ENCODE measurements at regions not wholly inside any gene's neighbourhood (a gene's known extent, or its start where the extent isn't known, plus 50 kb on each side); places are given as distances from the start of the nearest gene placed in this dataset.
"Not testable (repeated sequence)": the region's sequence is repeated elsewhere in the genome, so short reads cannot be mapped to it uniquely, and the experiment has no call there.

DNA sequence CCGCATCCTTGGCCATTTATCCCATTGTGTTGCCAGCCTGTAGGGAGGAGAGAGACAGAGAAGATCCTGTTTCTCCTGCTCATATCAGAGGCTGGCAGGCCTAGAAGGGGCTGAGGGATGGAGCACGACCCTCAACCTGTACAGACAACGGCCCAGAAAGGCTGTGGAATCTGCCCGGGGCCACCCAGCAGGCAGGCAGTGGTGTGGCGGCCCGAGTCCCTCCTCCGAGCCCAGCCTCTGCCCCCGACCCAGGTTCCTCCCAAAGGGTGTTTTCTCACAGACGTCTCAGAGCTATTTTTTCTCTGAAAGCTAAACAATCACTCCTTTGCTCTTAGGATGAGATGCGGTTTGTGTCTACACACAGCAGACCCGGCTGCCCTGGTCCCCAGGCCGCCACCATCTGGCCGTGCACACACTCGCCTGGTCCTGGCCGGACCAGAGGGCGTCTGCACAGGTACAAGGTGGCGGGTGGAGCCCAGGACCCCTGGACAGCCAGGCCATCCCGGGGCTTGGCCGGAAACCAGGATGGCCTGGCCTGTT is 69.3 kb downstream of the FOXL3 start:
- DNase-seq (peak in 2 of 3 donors; percentile 10 to 31), ATAC-seq (no peak)
- intact Hi-C loops (cut with DNase I, micrococcal nuclease): no loop called here
- TF ChIP-seq, protein P1, sequence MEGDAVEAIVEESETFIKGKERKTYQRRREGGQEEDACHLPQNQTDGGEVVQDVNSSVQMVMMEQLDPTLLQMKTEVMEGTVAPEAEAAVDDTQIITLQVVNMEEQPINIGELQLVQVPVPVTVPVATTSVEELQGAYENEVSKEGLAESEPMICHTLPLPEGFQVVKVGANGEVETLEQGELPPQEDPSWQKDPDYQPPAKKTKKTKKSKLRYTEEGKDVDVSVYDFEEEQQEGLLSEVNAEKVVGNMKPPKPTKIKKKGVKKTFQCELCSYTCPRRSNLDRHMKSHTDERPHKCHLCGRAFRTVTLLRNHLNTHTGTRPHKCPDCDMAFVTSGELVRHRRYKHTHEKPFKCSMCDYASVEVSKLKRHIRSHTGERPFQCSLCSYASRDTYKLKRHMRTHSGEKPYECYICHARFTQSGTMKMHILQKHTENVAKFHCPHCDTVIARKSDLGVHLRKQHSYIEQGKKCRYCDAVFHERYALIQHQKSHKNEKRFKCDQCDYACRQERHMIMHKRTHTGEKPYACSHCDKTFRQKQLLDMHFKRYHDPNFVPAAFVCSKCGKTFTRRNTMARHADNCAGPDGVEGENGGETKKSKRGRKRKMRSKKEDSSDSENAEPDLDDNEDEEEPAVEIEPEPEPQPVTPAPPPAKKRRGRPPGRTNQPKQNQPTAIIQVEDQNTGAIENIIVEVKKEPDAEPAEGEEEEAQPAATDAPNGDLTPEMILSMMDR (IDR thresholded peaks at IDR 0.05): no peak
- H3K4me1 ChIP-seq (ENCODE audit: low read depth): peaks cover 8% of the 10 kb centered on the region
- no peaks in the 10 kb centered on the region for H3K9me3 ChIP-seq
- no peaks in the 10 kb centered on the region for H3K36me3 ChIP-seq (ENCODE audit: low read depth)
- no peak overlapping the region for H3K4me3 ChIP-seq

DNA sequence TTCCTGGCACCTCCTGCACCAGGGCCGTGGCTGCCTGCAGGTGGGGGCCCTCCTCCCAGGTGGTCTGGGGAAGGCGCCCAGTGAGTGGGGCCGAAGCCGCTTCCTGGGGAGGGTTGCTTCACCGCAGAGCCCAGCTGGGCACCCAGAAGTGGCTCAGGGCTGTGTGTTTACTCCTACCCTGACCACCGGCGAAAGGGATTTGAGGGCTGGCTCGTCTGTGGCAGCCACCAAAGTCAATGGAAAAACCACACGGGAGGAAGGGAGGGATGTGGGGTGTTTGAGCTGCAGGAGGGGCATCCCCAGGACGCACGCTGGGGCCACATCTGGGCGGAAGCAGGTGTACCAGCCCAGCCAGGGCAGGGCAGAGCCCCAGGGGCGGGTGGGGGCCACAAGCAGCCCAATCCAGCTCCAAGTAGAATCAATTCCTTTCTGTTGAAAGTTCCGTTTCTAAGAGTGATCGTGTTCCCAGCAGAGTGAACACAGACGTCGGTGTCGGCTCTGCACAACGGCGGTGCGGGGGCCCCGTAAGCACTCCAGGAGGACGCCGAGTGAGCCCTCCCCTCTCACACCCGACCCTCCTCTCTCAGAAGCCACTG is 69.9 kb downstream of the FOXL3 start:
- no peaks in the 10 kb centered on the region for H3K9me3 ChIP-seq
- DNase-seq (peak in 2 of 3 donors; percentile 15 to 37), ATAC-seq (no peak)
- TF ChIP-seq, protein P1 (IDR thresholded peaks at IDR 0.05): no peak
- no peaks in the 10 kb centered on the region for H3K36me3 ChIP-seq (ENCODE audit: low read depth)
- no peak overlapping the region for H3K4me3 ChIP-seq
- H3K4me1 ChIP-seq (ENCODE audit: low read depth): peaks cover 8% of the 10 kb centered on the region
- intact Hi-C loops (cut with DNase I, micrococcal nuclease): no loop called here

DNA sequence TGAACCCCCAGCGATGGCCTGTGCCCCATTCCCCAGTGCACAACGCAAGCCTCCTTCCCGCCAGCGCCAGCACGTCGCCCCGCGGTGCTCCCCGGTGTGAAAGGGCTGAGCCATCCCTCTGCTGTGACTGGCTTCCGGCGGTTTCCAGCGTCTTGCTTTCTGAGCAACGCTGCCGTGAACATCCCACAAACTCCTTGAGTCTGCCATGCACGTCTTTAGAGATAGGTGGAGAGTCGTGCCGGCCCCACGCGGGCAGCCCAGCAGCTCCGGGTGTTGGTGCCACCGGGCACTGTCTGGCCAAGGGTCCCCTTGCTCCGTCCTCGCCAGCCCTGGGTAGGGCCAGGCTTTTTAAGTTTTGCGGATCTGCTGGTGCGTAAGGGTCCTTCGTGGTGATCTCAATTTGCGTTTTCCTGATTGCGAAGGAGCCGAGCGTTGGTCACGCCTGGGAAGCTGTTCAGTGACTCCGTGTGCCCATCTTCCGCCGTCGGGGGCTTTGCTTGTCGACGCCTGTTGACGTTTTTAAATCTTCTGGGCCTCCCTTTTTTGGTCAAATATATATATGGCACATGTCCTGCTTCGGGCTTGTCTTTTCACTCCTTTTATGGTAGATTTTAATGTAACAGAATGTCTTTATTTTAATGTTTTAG is 70.6 kb downstream of the FOXL3 start:
- TF ChIP-seq, protein P1 (IDR thresholded peaks at IDR 0.05): no peak
- ATAC-seq: no peak
- DNase-seq: peak in 2 of 3 donors; percentile 27 to 45

DNA sequence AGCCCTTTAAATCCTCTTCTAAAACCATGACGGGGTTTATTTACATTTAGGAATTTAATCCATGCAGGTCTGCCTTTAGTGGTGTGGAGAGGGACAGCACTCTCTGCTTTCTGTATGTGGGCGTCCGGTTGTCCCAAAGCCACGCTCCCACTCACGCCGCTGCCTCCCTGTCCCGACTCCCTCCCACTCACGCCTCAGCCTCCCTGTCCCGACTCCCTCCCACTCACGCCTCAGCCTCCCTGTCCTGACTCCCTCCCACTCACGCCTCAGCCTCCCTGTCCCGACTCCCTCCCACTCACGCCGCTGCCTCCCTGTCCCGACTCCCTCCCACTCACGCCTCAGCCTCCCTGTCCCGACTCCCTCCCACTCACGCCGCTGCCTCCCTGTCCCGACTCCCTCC is 71.2 kb downstream of the FOXL3 start:
- DNase-seq: peak in 2 of 3 donors; percentile 36 to 39
- H3K4me1 ChIP-seq (ENCODE audit: low read depth); ATAC-seq; H3K4me3 ChIP-seq; intact Hi-C loops (cut with DNase I, micrococcal nuclease); H3K9me3 ChIP-seq; H3K36me3 ChIP-seq (ENCODE audit: low read depth): not testable (repeated sequence)

More for the DNA sequence above, 70.6 kb downstream of the FOXL3 start:
- Histone ChIP-seq H3K4me1 (ENCODE audit: low read depth) (peaks cover 8% of the 10 kb centered on the region), H3K4me3 (no peak overlapping the region), H3K36me3 (ENCODE audit: low read depth) (no peaks in the 10 kb centered on the region), H3K9me3 (no peaks in the 10 kb centered on the region)
- intact Hi-C loops (cut with DNase I, micrococcal nuclease): no loop called here

DNA sequence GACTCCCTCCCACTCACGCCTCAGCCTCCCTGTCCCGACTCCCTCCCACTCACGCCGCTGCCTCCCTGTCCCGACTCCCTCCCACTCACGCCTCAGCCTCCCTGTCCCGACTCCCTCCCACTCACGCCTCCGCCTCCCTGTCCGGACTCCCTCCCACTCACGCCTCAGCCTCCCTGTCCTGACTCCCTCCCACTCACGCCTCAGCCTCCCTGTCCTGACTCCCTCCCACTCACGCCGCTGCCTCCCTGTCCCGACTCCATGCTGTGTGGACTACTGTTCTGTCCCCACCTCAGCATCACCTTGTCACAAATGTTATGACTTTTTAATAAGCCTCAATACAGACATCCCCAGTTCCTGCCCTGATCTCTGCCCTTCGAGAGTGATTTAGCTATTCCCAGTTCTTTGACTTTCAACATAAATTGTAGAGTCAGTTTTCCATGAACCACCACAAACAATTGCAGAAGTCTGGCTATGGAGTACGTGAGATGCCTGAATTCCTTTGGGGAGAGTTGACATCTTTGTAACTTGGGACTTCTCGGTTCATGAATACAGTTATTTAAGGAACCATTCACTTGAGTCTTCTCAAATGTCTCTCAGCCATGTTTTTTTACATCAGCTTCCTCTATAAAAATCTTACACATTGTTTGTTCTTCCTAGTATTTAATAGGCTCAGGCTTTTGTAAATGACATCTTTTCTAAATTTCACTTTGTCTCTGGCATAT is 71.9 kb downstream of the FOXL3 start:
- intact Hi-C loops (cut with DNase I, micrococcal nuclease): no loop called here
- no peak for ATAC-seq

More for the DNA sequence above, 71.9 kb downstream of the FOXL3 start:
- Histone ChIP-seq H3K9me3 (no peaks in the 10 kb centered on the region), H3K4me1 (ENCODE audit: low read depth) (peaks cover 8% of the 10 kb centered on the region), H3K4me3 (no peak overlapping the region), H3K36me3 (ENCODE audit: low read depth) (no peaks in the 10 kb centered on the region)
- peak in 1 of 3 donors; percentile 13 for DNase-seq
- TF ChIP-seq, protein P1 (IDR thresholded peaks at IDR 0.05): no peak

Measured in mucosa of descending colon (tissue), 3 donors.